HG02623 (cell line): ENCODE measurements at regions not wholly inside any gene's neighbourhood (a gene's known extent, or its start where the extent isn't known, plus 50 kb on each side); places are given as distances from the start of the nearest gene placed in this dataset.
"Not testable (repeated sequence)": the region's sequence is repeated elsewhere in the genome, so short reads cannot be mapped to it uniquely, and the experiment has no call there.

Experiments
- ATAC-seq: cut with Tn5 transposase; IDR thresholded peaks from one replicate; pipeline ENCODE4 v1.9.1; 2021; ENCODE audit warnings: moderate library complexity; ENCODE audit not compliant: unreplicated experiment

DNA sequence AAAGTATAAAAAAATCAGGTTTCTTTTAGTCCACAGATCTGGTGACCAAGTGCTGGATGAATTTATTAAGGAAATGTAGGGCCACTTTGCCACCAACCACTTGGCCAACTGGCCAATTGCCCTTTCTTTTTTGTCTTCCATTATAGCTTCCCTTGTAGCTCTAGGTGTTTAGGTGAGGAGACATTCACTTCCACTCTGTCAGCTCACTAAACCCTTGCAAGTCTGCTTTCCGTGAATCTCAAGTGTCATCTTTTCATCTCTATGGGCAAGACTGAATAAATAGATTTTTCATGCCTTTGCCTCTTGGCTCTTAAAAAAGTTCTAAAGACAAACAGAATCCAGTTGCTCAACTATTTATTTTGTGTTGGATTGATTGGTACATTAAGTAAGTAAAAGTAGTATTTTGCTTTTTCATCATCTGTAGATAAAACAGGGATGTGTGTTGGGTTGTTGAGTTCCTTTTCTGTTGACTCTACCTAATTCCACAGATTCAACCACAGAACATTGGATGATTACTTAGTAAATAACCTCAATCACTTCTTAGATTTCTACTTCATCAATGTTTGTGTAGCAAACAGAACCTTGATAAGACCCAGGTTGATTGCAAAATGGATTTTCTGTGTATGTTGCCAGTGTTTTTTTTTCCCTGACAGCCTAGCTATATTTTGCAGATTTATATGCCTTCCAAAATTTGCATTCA, 68.1 kb upstream of the GRXCR1 start:
- no peak for ATAC-seq

DNA sequence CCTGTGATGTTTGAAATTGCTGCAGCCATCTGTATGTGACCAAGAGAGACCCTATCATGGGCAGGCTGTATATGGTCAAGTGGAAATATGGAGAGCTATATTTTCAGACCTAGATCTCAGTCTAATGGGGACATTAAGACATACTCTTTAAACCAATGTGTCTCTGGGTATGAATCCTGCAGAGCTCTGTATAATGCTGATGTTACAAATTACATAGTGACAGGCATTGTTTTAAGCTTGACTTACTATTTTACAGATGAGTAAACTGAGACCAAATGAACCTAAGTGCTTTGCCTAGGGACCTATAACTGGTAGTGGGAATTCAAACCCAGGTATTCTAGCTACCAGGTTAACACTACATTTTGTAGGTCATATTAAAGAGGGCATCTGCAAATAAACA, 71.3 kb upstream of the GRXCR1 start:
- no peak for ATAC-seq

DNA sequence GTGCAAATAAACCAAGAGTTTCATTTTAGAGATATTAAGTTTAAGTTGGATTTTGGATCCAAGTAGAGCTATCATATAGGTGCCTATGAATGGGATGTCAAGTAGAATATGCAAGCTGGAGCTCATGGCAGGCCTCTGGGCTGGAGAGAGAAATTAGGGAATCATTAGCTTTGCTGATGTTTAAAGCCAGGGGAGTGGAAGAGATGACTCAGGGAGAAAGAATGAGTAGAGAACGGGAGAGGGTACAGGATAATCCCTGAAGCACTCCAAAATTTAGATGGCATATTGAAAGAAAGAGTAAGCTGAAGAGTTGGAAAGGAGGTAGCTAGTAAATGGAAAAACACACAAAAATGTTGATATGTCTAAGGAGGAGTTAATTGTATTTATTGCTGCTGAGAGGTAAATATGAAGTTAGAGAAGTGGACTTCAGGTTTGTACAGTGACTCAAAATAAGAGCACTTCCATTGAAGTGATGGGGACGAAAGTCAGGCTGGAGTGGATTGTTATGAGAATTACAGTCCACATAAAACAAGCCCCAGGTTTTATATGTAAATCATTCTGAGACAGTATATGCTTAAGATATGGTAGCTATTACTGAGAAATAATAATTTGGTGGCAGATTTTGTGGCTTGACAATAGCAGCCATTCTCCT, 72.5 kb upstream of the GRXCR1 start:
- ATAC-seq = no peak

DNA sequence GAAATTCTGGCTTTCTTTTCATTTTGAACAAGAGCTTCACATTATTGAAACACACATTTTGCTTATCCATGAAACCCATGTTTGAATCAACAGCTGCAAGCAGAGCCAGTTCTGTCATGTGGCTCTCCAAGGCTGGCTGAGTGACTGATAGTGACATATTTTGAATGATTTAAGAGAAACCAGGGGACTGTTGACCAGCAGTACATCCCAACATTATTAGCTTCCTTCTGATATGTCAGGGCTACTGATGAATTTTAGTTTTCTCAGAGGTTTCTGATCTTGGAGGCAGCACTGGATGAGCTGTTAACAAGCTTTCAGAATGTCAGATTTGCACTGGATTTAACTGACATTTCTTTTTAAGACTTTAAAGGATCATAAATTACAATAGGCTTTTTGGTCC, 74.6 kb upstream of the GRXCR1 start:
- ATAC-seq = no peak

DNA sequence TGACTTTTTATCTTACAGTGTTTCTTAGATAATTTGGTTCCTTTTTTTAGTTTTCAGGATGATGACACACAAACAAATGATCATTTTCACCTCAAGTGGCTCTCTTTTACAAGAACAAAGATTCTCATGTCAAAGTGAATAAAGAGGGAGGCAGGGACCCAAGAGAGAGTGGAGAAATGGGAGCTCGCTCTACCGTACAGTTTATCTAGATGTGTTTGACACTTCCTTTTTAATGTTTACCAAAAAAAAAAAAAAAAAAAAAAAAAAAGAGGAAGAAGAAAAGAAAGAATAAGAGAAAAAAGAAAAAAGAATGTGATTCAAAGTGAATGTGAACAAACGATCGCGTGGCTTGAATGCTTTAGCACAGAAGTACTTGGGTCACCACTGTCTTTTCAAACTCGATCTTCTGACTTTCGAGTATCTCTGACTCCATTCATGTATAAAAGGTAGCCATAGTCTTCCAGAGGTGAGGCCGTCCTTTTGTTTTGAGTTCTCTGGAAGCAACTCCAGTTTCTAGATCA, 75.6 kb upstream of the GRXCR1 start:
- ATAC-seq = no peak

DNA sequence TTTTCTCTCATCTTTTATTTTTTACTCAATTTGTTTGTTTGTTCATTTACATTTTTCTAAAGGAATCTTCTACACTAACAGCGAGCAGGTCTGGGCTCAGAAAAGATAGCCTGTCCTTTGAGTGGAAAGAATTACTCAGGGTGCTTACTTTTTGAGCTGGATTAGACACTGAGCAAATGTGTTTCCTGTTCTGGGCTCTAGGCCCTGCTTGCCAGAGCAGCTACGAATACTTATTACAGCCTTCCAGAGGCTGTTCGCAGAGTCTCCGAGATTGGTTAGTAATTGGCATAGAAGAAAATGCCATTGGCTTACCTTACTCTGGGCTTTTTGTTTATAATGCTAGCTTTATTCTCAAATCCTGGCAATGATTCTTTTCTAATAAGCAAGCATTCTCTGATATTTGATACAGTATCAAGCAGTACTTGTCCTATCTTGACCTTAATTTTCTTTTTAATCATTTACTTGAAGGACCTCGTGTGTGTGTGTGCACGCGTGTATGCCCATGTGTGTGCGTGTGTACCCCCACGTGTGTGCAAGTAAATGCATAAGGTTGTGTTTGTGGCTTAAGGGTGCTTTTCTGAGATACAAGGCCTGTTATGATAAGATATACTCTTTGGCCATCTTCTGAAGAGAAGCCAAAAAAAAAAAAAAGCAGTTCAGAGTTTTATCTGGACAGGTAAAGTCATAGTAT, 76.2 kb upstream of the GRXCR1 start:
- ATAC-seq = no peak

DNA sequence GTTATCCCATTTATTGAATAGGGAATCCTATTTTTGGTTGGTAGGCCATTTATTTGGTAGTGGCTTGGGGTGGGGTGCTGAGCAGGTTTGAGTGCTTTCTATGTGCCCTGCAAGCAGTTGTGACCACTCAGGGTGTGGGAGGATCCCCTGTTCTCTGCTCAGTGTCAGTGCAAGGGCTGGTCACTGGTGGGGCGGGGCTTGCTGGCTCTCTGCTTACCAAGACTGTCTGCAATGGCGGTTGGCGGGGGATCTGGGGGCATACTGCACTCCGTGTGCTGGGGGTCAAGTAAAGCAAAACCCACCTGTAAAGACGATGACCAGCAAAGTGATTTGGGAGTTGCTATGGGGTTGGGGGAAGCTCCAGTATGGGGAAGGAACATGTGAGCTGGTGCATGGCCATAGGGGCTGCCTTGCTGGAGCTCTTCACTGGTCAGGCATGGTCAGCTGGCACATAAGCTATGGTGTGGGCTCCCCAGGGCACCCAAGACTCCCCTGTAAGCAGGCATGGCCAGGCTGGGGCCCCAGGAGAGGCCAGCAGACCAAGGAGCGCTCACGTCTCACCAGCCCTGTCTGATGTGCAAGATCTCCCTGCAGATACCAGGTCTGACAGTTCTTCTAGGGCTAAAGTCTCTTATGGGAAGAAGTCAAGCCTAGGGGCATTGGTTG, 83.0 kb upstream of the GRXCR1 start:
- no peak for ATAC-seq

DNA sequence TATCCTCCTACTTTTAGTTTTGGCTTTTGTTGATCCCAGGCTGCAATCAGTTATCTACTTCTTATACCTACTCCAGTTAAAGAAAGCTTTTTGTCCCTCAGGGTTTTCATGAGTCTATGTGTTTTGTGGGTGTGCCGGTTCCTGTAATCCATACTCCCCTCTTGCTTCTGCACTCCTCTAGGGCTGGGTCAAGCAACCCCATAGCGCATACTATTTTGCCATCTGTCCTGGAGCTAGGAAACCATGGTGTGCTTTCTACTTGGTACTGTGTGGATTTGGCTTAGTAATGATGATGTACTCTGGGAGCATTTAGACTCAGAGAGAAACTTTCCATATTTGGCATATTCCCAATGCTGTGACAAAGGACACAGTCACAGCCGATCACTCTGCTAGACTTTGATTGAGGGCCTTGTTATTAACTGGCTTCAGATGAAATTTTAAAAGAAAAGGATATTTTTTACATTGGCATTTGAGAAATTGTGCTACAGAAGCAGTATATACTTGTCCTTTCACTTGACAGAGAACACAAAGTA, 86.1 kb upstream of the GRXCR1 start:
- no peak for ATAC-seq

DNA sequence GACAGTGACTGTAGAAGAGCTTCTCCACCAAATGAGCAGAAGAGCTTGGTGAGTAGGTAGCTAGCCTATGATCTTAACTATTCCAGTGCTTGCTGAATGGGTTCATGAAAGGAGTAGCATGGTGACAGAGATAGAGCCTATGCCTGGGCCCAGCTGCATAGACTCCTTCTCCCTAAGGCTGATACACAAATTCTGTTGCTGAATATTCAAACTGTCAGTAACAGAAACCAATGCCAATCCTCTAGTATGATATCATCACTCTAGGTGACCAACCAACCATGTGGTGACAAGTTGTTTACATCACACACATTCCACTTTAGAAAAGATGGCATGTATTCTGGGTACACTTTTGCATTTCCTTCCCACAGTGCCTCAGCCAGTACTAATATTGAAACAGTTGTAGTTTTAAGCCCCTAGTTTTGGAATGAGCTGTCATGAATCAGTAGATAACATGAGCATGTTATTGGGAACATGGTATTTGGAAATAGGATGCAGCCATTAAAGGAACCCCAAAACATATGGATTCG, 103.4 kb upstream of the GRXCR1 start:
- no peak for ATAC-seq

DNA sequence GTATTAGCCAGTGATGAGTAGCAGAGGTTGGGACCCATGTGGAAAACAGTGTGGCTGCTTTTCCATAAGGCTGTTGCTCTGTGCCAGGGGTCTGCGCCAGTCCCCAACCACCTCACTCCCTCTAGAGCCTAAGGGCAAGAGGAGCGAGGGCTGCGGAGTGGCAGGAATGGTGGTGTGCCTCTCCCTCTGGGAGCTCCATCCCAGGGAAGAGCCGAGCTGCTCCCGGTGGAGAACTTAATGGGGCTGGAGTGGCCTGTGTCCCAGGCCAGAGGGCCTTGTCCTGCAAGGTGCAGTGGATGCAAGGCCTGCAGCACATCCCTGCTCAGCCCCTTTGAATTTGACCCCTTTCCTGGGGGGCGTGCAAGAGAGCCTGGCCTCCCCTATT, 105.4 kb upstream of the GRXCR1 start:
- ATAC-seq = no peak

DNA sequence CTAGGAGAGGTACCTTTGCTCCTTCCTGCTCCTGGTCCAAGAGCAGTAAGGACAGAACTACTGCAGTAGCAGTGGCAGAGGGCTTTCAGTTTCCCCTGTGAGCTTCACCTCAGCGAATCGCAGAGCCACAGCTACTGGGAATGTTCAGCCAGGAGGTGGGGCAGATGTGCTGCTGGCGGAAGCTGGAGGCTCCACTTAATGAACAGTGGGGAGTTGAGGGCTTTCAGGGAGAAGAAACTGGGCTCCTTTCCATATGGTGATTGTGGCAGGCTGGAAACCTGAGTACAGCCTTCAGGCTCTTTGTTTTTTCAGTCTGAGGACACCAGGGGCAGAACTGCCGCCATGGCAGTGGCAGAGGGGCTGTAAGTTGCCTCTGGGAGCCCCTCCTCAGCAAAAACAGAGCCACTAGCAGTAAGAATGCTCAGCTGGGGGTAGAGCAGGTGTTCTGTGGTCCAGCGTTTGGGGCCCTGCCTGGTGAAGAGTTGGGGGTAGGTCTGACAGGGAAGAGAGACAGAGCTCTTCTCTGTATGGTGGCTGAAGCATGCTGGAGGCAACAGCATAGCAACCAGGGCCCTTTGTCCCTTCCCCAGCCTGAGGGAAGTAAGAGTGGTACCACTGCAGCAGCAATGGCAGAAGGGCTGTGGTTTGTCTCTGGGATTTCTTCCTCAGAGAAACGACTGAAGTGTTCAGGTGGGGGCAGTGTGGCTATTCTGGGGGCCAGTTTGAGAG, 106.0 kb upstream of the GRXCR1 start:
- no peak for ATAC-seq

DNA sequence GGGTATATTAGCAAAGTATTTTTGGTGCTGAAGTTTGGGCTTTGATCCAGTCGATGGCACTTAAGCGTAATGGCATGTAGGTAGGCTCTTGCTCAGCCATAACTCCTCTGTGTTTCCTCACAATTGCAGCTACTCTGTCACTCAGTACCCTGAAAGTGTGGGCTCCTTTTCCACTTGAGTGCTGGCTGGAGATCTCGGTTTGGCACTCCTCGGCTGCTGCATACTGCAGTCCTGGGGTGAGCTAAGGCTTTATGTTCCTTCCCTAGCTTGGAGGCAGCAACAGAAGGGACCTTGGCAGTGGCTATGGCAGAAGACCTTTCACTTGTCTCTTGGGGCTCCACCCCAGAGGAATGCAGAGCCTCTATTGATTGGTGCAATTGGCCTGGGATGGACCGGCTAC, 106.7 kb upstream of the GRXCR1 start:
- ATAC-seq = no peak

DNA sequence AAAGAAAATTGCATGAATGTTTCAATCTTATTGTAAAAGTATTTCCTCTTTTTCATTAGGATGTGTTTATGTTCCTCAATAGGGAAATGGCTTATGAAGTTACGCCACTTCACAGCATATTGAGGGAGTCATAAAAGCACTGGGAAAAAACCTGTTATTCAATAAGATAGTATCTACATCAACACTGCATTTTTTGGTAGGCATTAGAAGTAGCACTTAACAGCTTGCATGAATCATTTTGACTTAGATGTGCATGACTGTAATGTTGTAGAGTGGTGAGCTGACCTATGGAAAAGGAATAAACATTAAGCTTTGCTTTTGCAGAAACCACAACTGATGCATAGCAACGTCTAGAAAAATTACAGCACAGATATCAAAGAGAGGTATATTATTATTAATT, 111.2 kb upstream of the GRXCR1 start:
- no peak for ATAC-seq

DNA sequence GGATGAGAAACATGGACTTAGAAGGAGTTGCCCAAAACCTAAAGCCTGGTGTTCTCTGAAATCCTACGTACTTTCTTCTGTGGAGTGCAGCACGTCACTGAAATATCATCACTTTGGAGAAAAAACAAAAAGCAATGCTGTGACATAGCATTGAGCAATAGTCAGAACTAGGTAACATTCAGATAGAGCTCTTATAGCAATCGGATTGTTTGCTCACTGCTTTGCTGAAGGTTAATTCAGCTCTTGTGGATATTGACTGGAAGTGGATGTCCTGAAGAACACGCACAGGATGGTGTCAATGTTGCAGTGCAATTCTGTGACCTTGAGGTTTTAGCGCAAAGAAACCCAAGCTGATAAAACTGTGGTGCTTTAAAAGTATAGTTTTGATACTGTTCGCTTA, 114.2 kb upstream of the GRXCR1 start:
- no peak for ATAC-seq

DNA sequence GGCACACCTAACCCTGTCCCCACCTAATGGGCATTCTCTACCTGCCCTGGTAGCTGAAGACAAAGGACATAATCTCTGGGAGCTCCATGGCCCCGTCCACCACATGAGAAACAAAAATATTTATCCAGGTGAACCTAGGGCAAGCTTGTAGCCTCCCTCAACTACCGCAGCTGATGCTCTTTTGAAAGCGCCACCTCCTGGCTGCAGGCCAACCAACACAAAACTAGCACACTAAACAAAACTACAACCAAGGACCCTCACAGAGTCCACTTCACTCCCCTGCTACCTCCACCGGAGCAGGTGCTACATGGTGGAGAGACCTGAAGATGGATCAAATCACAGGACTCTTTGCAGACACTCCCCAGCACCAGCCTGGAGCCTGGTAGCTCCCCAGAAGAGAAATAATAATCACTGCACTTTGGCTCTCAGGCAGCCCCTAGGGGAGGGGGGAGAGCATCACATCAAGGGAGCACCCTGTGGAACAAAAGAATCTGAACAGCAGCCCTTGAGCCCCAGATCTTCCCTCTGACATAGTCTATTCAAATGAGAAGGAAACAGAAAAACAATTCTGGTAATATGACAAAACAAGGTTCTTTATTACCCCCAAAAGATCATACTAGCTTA, 111.3 kb upstream of the ATP8A1 start:
- ATAC-seq = no peak

DNA sequence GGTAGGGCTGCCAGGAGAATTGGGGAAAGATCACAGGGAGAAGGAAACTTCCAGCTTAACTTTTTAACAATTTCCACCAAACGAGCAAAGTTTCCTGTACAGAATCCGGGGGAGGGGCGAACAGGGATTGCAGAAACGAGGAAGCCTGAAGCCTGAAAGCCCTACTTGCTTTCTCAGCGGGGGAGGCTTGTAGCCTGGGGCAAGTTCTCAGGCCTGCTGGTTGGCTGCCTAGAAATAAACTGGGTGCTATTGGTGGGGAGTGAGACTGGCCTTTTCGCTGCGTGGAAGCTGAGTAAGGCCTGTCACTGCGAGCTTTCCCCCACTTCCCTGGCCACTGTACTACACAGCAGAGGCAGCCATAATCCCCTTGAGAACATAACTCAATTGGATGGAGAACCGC, 110.8 kb upstream of the ATP8A1 start:
- ATAC-seq = no peak

DNA sequence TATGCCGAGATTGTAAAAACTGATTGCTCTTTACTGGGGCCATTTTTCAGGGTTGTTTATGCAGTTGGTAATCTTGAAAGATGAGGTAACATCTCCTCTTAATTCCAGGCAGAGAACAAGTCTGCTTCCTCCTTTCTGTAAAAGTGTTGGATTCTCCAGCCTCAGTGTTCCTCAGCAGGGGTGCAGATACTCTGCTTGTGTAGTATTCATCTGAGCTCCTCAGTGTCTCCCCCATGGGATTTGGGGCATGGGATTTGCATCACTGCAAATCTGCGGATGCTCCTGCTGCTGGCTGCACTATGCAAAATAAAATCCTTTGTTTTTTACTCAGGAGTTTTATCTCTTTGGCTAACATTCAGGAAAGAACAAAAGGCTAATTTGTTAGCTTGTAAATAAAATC, 104.9 kb upstream of the ATP8A1 start:
- no peak for ATAC-seq

DNA sequence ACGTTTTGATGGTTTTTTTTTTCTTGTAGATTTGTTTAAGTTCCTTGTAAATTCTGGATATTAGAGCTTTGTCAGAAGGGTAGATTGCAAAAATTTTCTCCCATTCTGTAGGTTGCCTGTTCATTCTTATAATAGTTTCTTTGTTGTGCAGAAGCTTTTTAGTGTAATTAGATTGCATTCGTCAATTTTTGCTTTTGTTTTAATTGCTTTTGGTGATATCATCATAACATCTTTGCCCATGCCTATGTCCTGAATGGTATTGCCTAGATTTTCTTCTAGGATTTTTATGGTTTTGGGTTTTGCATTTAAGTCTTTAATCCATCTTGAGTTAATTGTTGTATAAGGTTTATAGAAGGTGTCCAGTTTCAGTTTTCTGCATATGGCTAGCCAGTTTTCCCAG, 98.1 kb upstream of the ATP8A1 start:
- not testable (repeated sequence) for ATAC-seq

DNA sequence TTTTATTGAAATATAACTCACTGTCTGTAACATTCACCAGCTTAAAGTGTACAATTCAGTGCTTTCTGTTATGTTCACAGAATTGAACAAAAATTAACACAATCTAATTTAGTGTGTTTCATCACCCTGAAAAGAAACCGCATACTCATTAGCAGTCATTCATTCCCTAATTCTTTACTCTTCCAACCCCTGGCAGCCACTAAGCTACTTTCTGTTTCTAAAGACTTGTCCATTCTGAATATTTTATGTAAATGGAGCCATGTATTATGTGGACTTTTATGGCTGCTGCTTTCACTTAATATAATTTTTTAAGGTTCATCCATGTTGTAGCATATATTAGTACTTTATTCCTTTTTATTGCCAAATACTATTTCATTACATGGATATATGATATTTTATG, 94.7 kb upstream of the ATP8A1 start:
- no peak for ATAC-seq

DNA sequence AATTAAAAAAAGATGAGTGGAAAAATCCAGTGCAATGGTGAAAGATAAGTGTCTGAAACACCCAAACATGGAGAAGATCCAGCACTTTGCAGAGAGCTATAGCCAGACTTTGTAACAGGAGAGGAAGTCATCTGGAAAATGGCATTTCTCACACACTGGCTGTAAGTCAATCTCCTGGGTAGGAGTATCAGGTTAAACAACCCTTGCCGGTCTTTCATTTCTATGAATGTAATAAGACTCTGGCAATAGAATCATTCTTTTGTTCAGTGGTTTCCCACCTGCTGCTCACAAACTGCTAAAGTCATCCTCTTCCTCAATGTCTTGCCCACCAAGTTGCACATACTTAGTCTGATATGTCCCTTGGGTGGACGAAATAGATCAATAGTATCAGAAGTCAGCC, 94.0 kb upstream of the ATP8A1 start:
- ATAC-seq = no peak
